IPS-18c (cell line): ENCODE measurements at regions not wholly inside any gene's neighbourhood (a gene's known extent, or its start where the extent isn't known, plus 50 kb on each side); places are given as distances from the start of the nearest gene placed in this dataset.
"Not testable (repeated sequence)": the region's sequence is repeated elsewhere in the genome, so short reads cannot be mapped to it uniquely, and the experiment has no call there.

Experiments
- H3K4me3 ChIP-seq: 2 replicates; pipeline ENCODE4 v1.7.0; 2013; ENCODE audit warnings: low read depth, mild to moderate bottlenecking, low read length, moderate library complexity; ENCODE audit not compliant: insufficient read depth
- H3K9me3 ChIP-seq: one replicate; pipeline ENCODE4 v1.6.1; 2013; ENCODE audit warnings: mild to moderate bottlenecking, low read length, moderate library complexity; ENCODE audit not compliant: control insufficient read depth, insufficient read depth

DNA sequence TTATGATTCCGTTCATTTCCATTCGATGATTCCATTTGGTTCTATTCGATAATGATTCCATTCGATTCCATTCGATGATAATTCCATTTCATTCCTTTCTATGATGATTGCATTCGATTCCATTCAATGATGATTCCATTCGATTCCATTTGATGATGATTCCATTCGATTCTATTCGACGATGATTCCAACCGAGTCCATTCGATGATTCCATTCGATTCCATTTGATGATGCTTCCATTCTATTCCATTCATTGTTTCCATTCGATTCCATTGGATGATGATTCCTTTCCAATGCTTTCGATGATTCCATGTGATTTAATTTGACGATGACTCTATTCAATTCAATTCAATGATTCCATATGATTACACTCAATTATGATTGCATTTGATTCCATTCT, 1093.5 kb downstream of the RPIA start:
- peaks cover 3% of the 10 kb centered on the region for H3K9me3 ChIP-seq
- H3K4me3 ChIP-seq = no peak overlapping the region

DNA sequence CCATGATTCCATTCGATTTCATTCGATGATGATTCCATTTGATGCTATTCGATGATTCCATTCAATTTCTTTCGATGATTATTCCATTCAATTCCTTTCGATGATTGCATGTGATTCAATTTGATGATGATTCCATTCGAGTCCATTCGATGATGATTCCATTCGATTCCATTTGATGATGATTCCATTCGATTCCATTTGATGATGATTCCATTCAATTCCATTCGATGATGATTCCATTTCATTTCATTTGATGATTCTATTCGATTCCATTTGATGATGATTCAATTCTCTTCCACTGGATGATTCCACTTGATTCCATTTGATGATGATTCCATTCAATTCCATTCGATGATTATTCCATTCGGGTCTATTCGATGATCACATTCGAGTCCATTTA, 1094.1 kb downstream of the RPIA start:
- H3K4me3 ChIP-seq, H3K9me3 ChIP-seq: not testable (repeated sequence)

- H3K9me3 ChIP-seq = not testable (repeated sequence)
Observed at GRCh38 chr2:89786642-89787041, 1095.2 kb downstream of the RPIA start.

DNA sequence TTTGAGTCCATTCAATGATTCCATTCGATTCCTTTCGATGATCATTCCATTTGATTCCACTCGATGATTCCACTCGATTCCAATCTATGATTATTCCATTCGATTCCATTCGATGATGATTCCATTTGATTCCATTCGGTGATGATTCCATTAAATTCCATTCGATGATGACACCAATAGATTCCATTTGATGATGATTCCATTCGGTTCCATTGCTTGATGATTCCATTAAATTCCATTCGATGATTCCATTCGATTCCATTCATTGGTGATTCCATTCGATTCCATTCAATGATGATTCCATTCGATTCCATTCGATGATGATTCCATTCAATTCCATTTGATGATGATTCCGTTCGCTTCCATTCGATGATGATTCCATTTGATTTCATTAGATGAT, 1104.1 kb downstream of the RPIA start:
- not testable (repeated sequence) for H3K4me3 ChIP-seq, H3K9me3 ChIP-seq

More at GRCh38 chr2:89786642-89787041, 1095.2 kb downstream of the RPIA start:
- H3K4me3 ChIP-seq = not testable (repeated sequence)

- Histone ChIP-seq H3K4me3 (no peak overlapping the region), H3K9me3 (peaks cover 11% of the 10 kb centered on the region)
Observed at GRCh38 chr2:89797320-89798038, 1106.0 kb downstream of the RPIA start.

DNA sequence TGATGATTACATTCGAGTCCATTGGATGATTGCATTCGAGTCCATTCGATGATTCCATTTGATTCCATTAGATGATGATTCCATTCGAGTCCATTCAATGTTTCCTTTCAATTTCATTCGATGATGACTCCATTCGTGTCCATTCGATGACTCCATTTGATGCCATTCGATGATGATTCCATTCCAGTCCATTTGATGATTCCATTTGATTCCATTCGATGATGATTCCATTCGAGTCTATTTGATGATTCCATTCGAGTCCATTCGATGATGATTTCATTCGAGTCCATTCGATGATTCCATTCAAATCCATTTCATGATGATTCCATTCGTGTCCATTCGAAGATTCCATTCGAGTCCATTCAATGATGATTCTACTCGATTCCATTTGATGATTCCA, 1109.7 kb downstream of the RPIA start:
- not testable (repeated sequence) for H3K4me3 ChIP-seq
- H3K9me3 ChIP-seq = peaks cover 12% of the 10 kb centered on the region

DNA sequence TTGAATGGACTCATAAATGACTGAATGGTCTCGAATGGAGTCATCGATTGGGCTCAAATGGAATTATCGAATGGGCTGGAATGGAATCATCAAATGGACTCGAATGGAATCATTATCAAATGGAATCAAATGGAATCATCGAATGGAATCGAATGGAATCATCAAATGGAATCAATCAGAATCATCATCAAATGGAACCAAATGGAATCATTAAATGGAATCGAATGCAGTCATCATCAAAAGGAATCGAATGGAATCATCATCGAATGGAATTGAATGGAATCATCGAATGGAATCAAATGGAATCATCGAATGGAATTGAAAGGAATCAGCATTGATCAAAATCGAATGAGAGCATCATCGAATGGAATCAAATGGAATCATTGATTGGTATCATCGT, 1114.9 kb downstream of the RPIA start:
- H3K4me3 ChIP-seq = not testable (repeated sequence)
- H3K9me3 ChIP-seq = peaks cover 11% of the 10 kb centered on the region

GRCh38 chr2:89811295-89811694, 1119.8 kb downstream of the RPIA start:
- peaks cover 23% of the 10 kb centered on the region for H3K9me3 ChIP-seq
- H3K4me3 ChIP-seq = no peak overlapping the region

DNA sequence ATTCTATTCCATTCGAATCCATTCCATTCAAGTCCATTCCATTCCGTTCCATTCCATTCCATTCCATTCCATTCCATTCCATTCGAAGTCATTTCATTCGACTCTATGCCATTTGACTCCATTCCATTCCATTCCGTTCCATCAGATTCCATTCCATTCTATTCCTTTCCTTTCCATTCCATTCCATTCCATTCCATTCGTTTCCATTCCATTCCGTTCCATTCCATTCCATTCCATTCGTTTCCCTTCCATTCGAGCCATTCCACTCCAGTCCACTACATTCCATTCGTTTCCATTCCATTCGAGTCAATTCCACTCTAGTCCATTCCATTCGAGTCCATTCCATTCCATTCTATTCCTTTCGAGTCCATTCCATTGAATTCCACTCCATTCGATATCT, 1120.4 kb downstream of the RPIA start:
- peaks cover 23% of the 10 kb centered on the region for H3K9me3 ChIP-seq

DNA sequence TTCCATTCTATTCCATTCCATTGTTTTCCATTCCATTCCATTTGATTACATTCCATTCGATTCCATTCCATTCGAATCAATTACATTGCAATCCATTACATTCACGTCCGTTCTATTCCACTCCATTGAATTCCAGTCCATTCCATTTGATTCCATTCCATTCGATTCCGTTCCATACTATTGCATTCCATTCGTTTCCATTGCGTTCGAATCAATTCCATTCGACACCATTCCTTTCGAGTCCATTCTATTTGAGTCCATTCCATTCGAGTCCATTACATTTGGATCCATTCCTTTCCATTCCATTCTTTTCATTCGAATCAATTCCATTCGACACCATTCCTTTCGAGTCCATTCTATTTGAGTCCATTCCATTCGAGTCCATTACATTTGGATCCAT, 1122.9 kb downstream of the RPIA start:
- not testable (repeated sequence) for H3K4me3 ChIP-seq
- H3K9me3 ChIP-seq = peaks cover 35% of the 10 kb centered on the region

More for the DNA sequence above, 1120.4 kb downstream of the RPIA start:
- H3K4me3 ChIP-seq = not testable (repeated sequence)

GRCh38 chr2:89818873-89819272, 1127.4 kb downstream of the RPIA start:
- H3K9me3 ChIP-seq = peaks cover 26% of the 10 kb centered on the region
- H3K4me3 ChIP-seq = no peak overlapping the region

DNA sequence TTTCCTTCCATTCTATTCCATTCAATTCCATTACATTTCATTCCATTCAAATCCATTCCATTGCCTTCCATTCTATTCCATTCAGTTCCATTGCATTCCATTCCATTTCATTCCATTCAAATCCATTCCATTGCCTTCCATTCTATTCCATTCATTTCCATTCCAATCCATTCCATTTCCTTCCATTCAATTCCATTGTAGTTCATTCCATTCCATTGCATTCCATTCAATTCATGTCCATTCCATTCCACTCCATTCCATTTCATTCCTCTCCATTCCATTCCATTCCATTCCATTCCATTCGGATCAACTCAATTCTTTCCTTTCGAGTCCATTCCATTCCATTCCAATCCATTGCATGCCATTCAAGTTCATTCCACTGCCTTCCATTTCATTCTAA, 1128.3 kb downstream of the RPIA start:
- H3K9me3 ChIP-seq = peaks cover 24% of the 10 kb centered on the region
- no peak overlapping the region for H3K4me3 ChIP-seq

DNA sequence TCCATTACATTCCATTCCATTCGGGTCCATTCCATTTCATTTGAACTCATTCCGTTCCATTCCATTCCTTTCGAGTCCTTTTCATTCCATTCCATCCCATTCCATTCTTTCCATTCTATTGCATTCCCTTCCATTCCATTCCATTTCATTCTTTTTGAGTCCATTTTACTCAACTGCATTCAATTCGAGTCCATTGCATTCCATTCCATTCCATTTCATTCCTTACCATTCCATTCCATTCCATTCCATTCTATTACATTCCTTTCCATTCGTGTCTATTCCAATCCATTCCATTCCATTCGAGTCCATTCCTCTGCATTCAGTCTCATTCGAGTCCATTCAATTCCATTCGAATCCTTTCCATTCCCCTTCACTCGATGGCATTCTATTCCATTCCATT, 1128.8 kb downstream of the RPIA start:
- Histone ChIP-seq H3K4me3 (no peak overlapping the region), H3K9me3 (peaks cover 22% of the 10 kb centered on the region)

DNA sequence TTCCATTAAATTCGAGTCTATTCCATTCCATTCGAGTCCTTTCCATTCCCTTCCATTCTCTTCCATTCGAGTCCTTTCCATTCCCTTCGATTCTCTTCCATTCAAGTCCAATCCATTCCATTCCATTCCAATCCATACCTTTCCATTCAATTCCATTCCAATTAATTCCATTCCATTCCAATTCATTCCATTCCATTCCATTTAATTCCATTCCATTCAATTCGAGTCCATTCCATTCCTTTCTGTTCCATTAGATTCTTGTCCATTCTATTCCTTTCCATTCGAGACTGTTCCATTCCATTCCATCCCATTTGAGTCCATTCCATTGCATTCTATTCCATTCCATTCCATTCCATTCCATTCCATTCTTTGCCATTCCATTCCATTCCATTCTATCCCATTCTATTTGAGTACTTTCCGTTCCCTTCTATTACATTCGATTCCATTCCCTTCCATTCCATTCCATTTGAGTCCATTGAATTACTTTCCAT, 1130.0 kb downstream of the RPIA start:
- H3K4me3 ChIP-seq = no peak overlapping the region
- H3K9me3 ChIP-seq = peaks cover 23% of the 10 kb centered on the region

GRCh38 chr2:89822342-89822741, 1130.9 kb downstream of the RPIA start:
- peaks cover 27% of the 10 kb centered on the region for H3K9me3 ChIP-seq
- H3K4me3 ChIP-seq = not testable (repeated sequence)

GRCh38 chr2:89823556-89823955, 1132.1 kb downstream of the RPIA start:
- no peak overlapping the region for H3K4me3 ChIP-seq
- peaks cover 20% of the 10 kb centered on the region for H3K9me3 ChIP-seq

DNA sequence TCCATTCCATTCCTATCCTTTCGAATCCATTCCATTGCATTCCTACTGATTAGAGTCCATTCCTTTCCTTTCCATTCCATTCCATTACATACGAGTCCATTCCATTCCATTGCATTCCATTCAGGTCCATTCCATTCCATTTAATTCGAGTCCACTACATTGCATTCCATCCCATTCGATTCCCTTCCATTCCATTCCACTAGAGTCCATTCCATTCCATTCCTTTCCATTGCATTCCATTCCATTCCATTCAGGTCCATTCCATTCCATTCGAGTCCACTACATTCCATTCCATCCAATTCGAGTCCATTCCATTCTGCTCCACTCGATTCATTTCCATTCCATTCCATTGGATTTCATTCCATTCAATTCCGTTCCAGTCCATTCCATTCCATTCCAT, 1133.6 kb downstream of the RPIA start:
- H3K9me3 ChIP-seq = peaks cover 26% of the 10 kb centered on the region

GRCh38 chr2:89826741-89827140, 1135.3 kb downstream of the RPIA start:
- peaks cover 33% of the 10 kb centered on the region for H3K9me3 ChIP-seq
- H3K4me3 ChIP-seq = not testable (repeated sequence)

More for the DNA sequence above, 1133.6 kb downstream of the RPIA start:
- H3K4me3 ChIP-seq = no peak overlapping the region

DNA sequence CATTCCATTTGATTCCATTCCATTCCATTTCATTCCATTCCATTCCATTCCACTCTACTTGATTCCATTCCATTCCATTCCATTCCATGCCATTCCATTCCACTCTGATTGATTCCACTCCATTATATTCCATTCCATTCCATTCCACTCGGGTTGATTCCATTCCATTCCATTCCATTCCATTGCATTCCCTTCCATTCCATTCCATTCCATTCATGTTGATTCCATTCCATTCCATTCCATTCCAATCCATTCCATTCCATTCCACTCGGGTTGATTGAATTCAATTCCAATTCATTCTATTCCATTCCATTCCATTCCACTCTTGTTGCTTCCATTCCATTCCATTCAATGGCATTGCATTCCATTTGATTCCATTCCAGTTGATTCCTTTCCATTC, 1136.4 kb downstream of the RPIA start:
- H3K9me3 ChIP-seq = peaks cover 39% of the 10 kb centered on the region
- H3K4me3 ChIP-seq = not testable (repeated sequence)
